PC-9 (cell line): ENCODE measurements at regions not wholly inside any gene's neighbourhood (a gene's known extent, or its start where the extent isn't known, plus 50 kb on each side); places are given as distances from the start of the nearest gene placed in this dataset.

Experiments
- EZH2 ChIP-seq: fragments of 200-600 bp; sonication (generic); IDR thresholded peaks from 2 replicates; pipeline ENCODE4 v1.8.0; 2017; ENCODE audit warnings: antibody characterized with exemption, low read depth
- TF ChIP-seq, protein P1 (sequence below): fragments of 200-600 bp; sonication (generic); conservative IDR thresholded peaks from 2 replicates; pipeline ENCODE4 v1.6.1; 2017; ENCODE audit warnings: mixed run types, antibody characterized with exemption, mild to moderate bottlenecking, moderate library complexity

GRCh38 chrX:9308426-9308825, 156.4 kb upstream of the TBL1X start:
- no peak for TF ChIP-seq EZH2
- TF ChIP-seq, protein P1, sequence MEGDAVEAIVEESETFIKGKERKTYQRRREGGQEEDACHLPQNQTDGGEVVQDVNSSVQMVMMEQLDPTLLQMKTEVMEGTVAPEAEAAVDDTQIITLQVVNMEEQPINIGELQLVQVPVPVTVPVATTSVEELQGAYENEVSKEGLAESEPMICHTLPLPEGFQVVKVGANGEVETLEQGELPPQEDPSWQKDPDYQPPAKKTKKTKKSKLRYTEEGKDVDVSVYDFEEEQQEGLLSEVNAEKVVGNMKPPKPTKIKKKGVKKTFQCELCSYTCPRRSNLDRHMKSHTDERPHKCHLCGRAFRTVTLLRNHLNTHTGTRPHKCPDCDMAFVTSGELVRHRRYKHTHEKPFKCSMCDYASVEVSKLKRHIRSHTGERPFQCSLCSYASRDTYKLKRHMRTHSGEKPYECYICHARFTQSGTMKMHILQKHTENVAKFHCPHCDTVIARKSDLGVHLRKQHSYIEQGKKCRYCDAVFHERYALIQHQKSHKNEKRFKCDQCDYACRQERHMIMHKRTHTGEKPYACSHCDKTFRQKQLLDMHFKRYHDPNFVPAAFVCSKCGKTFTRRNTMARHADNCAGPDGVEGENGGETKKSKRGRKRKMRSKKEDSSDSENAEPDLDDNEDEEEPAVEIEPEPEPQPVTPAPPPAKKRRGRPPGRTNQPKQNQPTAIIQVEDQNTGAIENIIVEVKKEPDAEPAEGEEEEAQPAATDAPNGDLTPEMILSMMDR: no peak
